D721Med (cell line): ENCODE measurements at regions not wholly inside any gene's neighbourhood (a gene's known extent, or its start where the extent isn't known, plus 50 kb on each side); places are given as distances from the start of the nearest gene placed in this dataset.
"Not testable (repeated sequence)": the region's sequence is repeated elsewhere in the genome, so short reads cannot be mapped to it uniquely, and the experiment has no call there.

Experiments
- DNase-seq: peaks from one replicate; pipeline ENCODE4 v3.0.0; 2011; ENCODE audit warnings: low spot score; ENCODE audit not compliant: insufficient read length
- FAIRE-seq: peaks from 2 replicates; lab custom pipeline; 2011; peaks lifted over from hg19 to GRCh38; lab: Jason Lieb, UNC
- TF ChIP-seq, protein P1 (sequence below): IDR thresholded peaks from 2 replicates; pipeline ENCODE4 v1.5.1; 2012; ENCODE audit warnings: mild to moderate bottlenecking, control low read depth; ENCODE audit not compliant: insufficient read depth; ENCODE audit errors: missing control alignments

DNA sequence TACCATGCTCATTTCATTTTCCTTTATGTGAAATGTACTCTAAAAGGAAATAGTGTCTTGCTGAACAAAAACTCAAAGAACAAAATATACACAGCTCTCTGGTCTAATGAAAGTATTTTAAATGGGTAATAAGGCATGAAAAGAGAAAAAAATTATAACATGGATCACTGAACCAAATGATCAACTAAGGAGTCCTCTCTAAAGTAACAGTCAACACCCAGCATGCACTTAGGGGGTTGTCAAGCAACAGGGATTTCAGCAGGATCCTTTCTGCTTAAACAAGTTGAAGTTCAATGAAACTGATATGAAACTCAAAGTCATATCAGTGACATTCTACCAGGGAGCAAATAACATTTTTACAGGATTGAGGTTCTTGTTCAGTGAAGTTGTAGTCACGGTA, 398.8 kb downstream of the SEC23A start:
- FAIRE-seq (no peak), DNase-seq (no peak)
- TF ChIP-seq, protein P1, sequence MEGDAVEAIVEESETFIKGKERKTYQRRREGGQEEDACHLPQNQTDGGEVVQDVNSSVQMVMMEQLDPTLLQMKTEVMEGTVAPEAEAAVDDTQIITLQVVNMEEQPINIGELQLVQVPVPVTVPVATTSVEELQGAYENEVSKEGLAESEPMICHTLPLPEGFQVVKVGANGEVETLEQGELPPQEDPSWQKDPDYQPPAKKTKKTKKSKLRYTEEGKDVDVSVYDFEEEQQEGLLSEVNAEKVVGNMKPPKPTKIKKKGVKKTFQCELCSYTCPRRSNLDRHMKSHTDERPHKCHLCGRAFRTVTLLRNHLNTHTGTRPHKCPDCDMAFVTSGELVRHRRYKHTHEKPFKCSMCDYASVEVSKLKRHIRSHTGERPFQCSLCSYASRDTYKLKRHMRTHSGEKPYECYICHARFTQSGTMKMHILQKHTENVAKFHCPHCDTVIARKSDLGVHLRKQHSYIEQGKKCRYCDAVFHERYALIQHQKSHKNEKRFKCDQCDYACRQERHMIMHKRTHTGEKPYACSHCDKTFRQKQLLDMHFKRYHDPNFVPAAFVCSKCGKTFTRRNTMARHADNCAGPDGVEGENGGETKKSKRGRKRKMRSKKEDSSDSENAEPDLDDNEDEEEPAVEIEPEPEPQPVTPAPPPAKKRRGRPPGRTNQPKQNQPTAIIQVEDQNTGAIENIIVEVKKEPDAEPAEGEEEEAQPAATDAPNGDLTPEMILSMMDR = no peak

DNA sequence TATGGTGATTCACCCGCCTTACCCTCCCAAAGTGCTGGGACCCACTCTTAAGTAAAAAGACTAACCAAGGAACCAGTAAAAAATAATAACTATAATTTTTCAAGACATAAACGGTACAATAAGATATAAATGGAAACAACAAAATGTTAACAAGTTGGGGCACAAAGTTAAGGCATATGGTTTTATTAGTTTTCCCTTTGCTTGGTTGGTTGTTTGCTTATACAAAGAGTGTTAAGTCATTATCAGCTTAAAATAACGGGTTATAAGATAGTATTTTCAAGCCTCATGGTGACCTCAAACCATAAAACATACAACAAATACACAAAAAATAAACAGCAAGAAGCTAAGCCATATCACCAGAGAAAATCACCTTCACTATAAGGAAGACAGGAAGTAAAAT, 406.1 kb downstream of the SEC23A start:
- TF ChIP-seq, protein P1 = no peak
- no peak for DNase-seq
- no peak for FAIRE-seq

DNA sequence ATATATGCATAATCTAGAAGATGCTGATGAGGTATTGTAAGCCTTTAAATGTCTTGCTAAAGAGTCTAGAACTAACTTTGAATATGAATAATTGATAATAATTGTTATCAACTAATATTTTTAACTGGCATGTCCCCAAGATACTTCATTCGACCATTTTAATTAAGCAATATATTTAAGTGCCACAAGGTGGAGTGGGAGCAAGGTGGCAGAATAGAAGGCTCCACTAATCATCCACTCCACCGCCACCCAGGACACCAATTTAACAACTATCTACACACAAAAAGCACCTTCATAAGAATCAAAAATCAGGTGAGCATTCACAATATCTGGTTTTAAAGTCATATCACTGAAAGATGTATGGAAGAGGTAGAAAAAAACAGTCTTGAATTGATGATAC, 409.6 kb downstream of the SEC23A start:
- TF ChIP-seq, protein P1 = no peak
- DNase-seq (no peak), FAIRE-seq (no peak)

DNA sequence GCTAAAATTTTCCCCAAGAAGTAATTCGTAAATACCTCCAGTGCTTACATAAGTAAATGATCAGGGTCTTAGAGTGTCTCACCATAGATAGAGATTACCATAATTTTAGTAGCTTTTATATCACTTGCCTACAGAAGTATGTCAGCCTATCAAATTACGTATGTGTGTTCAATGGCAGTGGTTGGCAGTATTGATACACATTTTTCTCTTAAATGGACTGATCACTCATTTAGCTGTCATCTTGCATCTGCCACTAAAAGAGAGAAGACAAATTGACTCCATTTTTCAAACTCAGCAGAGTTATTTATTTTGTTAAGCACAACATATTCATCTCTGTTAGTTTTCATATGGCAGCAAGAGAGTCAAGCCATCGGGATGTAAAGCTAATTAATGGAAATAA, 413.1 kb upstream of the CLEC14A start:
- TF ChIP-seq, protein P1 = no peak
- FAIRE-seq = no peak
- no peak for DNase-seq

DNA sequence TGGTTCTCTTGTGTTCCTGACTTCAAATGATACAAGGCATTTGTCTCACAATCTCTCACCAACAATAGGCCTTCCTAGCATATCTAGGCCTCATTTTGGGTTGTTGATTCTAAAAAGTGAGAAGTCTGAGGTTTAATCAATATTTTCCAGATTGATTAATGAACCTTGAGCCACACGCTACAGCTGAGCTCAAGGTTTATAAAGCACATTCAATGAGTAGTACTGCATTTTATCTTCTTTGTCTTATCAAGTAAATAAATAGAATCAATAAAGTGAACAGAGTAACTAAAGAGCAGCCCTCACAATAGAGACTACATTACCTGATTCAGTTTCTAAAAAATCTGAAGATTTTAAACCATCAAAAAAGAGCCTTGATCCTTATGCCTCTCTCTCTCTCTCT, 407.5 kb upstream of the CLEC14A start:
- no peak for FAIRE-seq
- TF ChIP-seq, protein P1 = no peak
- no peak for DNase-seq

DNA sequence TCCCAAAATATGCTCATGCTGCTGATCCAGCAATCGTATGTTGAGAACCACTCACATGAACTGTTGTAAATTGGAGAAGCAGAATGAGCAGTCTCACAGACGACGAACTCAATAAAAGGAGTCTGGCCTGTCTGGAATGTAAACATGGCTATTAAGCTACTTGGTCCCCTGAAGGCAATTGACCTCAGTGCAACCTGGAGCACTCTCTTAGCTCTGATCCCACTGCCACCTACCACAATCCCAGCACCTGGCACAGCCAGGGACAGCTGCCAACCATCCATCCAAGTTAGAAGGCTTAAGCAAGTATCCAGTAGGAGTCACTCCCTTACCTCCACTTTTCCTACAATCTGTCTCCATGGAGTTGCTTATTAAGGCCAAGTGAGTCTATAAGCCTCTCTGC, 406.9 kb upstream of the CLEC14A start:
- DNase-seq (no peak), FAIRE-seq (no peak)
- TF ChIP-seq, protein P1 = no peak

DNA sequence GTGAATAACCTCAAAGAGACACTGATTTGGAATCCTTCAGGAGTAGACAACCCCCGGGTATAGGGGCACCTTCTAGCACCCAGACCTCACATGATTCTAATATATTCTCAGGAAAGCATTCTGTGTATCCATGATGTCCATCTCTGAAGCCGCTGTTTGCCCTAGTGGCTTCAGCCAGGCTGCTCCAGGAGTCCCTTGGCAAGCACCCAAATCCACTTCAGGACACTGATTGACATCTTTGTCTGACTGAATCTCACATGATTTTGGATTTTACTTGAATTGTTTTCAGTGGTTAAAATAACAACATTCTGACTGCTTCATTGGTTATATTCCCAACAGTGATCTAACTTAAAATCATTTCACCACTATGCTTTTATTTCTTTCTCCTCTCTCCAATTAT, 390.5 kb upstream of the CLEC14A start:
- DNase-seq = no peak
- FAIRE-seq = no peak
- TF ChIP-seq, protein P1 = no peak

DNA sequence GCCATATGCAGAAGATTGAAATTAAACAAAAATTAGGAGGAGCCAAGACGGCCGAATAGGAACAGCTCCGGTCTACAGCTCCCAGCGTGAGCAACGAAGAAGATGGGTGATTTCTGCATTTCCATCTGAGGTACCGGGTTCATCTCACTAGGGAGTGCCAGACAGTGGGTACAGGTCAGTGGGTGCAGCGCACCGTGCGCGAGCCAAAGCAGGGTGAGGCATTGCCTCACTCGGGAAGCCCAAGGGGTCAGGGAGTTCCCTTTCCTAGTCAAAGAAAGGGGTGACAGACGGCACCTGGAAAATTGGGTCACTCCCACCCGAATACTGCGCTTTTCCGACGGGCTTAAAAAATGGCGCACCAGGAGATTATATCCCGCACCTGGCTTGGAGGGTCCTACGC, 379.0 kb upstream of the CLEC14A start:
- not testable (repeated sequence) for FAIRE-seq, DNase-seq
